GM04504 (cell line): ENCODE measurements at regions not wholly inside any gene's neighbourhood (a gene's known extent, or its start where the extent isn't known, plus 50 kb on each side); places are given as distances from the start of the nearest gene placed in this dataset.
A peak's percentile ranks its signal among the peaks of the same experiment; 100 is the strongest.
"Not testable (repeated sequence)": the region's sequence is repeated elsewhere in the genome, so short reads cannot be mapped to it uniquely, and the experiment has no call there.

Experiments used
- DNase-seq: peaks from one replicate; pipeline ENCODE4 v3.0.0-alpha.2; 2012; ENCODE audit warnings: low read depth

DNA sequence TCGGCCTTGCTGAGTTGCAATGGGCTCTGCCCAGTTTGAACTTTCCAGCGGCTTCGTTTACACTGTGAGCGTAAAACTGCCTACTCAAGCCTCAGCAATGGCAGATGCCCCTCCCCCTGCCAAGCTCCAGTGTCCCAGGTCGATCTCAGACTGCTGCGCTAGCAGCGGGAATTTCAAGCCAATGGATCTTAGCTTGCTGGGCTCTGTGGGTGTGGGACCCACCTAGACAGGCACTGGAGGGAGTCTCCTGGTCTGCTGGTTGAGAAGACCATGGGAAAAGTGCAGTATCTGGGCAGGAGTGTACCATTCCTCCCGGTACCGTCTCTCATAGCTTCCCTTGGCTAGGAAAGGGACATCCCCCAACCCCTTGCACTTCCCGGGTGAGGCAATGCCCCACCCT, 88.2 kb downstream of the KLHL28 start:
- no peak for DNase-seq

DNA sequence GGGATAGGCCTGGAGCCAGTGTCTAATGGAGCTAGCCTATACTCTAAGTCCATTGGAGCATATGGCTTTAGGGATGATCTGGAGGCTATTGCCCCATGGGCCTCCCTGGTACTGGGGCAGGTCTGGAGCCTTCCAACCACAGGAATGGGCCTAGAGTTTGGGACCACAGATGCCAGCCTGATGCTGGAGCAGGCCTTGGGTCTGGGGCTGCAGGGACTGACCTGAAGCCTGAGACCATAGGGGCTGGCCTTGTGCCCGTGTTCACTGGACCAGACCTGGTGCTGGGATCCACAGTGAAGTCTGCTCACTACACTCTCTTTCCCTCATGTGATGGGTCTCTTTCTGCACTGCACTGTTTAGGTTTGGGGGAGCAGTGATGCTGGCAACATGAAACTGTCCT, 95.0 kb downstream of the KLHL28 start:
- DNase-seq, result no peak

DNA sequence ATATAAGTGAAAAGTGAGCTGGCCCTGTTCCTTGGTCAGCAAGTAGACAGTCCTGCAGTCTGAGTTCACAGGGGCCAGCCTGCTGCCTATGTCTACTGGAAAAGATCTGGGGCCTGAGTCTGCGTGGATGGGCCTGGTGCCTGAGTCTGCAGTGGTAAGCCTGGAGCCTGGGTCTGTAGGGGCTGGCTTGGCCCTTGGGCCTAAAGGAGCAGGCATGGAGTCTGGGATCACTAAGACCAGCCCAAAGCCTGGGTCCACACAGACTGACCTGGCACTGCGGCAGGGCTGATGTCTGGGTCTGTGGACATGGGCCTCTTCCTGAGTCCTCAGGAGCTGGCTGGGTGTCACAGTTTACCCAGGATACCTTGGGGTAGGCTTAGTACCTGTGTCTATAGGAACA, 95.4 kb downstream of the KLHL28 start:
- no peak for DNase-seq

DNA sequence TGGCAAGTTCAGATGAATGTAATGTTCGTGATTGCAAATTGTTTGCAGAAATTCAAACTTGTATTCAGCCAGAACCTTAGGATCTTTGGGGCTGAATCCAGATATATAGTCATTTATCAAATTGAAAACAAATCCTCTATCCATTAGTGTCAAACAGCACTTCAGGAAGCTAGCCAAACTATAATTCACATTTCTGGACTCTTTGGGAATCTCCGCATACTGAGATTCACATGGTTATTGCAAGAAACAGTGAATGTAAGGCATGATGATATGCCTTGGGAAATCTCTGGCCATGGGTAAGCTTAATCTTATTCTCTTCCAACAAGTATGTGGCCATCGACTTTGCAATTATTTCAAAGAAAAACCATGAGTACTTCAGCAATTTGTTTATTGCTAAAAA, 98.5 kb downstream of the KLHL28 start:
- DNase-seq, result no peak

DNA sequence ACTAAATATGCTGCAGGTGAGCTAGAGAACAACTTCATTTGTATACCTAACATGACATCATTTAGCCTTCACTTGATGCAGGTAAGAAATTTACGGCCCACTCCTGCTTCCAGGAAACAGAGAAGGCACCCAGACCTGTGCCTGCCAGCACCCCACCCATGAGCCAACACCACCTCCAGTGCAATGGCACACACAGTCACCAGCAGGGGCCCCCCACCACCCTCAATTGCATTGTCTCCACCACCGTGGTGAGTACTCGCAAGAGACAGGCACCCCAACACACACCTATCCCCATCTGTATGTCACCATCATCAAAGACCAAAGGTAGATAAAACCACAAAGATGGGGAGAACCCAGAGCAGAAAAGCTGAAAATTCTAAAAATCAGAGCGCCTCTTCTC, 107.6 kb downstream of the KLHL28 start:
- no peak for DNase-seq

DNA sequence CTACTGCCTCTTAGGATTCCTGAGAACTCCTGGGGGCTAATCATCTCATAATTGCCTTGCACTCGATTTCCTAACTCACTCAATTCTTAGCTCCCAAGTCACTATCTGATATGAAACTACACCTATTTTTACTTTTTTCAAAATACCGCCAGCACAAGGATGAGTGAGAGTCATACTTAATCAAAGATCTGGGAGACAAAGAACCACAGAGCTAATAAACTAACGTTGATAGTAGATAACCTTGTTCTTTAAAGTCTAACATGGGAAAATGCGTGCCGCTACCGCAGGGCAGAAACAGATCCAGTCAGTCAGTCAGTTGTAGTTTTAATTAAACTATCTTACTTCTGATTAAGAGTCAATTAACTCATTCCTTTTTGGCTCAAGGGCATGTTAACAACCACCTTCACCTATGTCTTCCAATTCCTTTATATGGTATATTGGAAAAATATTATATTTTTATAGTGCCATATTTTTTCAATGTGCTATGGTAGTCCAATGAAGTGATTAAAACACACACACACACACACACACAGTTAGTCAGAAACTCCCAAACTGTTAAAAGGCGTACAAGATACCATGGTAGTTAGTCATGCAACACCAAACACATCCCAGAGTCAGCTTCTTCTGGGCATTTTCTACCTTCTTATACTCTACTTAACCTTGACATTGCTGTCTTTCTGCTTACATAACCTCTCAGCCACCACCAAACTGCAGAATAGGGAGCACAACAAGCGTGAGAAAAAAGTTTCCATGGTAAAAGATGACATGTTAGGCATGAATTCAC, 114.0 kb downstream of the KLHL28 start:
- DNase-seq, result peak; percentile 1

DNA sequence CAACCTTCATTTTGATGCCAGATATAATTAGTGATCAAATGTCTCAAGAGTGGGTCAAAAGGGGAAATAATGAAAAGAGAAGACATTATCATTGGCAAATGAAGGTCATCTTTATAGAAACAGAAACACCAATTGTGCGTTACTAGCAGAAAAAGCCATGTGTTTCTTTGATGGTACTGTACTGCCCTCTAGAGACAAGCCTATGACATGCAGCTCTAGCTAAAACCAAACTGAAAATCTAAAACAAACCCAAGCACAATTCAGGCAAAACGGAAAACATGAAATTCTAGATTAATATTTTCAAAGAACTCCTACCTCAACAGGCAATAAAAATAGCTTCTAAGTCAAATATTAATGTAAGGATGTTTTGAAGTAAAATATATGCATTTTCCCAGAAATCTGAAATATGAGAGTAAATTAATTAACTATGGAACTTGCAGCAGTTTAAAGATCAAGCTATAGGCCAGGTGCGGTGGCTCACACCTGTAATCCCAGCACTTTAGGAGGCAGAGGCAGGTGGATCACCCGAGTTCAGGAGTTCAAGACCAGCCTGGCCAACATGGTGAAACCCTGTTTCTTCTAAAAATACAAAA, 115.4 kb downstream of the KLHL28 start:
- DNase-seq, result peak; percentile 17

DNA sequence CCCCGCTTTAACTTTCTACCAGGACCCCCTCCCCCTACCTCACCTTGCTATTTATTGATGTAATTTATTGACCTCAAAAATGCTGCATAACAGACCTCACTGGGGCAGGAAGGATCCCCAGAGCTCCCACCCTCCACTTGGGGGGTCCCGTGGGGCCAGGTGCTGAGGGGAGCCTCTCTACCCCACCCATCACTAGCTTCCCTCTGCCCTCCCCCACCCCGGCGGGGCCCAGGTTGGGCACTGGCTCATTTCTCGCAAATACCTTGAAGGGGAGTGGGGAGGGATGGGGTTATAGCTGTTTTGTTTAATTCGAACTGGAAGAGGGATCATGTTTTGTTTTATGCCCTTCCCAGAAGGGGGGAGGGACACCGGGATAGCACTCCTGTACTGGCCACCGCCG, 125.8 kb downstream of the KLHL28 start:
- not testable (repeated sequence) for DNase-seq

DNA sequence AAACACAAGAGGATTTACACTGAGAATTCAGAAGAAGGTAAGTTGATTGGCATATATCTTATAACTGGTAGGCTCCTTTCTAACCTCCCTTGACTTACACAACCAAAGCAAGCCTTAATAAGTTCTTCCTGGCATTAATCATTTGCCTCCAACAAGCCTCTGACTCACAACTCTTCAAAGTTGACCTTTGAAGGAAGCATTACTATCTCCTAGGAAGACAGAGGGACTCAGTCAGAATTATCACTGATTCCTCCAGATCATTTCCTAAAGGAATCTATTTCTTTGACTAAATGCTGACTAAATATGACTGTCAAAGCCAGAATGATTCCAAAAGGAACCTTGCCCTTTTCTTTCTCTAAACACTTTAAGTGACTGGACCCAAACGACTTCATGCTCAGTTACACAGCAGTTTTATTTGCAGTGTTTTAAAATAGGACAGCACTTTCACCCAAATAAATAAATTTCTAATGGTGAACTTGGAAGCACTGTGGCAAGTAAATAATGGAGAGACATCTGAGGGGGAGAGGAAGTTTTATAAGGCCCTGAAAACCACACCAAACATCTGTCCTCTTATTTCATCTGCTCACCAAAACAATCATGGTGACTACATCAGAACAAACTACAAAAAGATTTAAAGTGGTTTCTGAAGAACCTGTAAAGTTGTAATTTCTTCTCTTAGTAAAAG, 128.2 kb downstream of the KLHL28 start:
- DNase-seq, result no peak

DNA sequence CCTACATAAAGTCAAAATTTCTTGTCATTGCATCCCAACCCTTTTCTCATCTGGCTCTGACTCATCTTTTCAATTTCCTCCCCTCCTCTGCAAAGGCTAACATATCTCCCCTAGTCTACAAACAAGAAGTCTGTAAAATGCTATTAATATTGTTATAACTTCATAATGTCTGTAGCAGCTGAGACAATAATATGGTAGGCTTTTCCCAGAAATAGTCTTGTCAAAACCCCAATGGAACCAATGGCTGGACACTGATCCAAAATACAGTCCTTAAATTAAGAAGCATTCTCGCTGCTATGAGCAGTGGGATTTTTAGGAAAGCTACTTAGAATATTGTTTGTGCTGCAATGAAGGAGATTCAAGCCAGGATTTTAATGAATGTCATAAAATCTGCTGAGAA, 131.4 kb downstream of the KLHL28 start:
- no peak for DNase-seq

DNA sequence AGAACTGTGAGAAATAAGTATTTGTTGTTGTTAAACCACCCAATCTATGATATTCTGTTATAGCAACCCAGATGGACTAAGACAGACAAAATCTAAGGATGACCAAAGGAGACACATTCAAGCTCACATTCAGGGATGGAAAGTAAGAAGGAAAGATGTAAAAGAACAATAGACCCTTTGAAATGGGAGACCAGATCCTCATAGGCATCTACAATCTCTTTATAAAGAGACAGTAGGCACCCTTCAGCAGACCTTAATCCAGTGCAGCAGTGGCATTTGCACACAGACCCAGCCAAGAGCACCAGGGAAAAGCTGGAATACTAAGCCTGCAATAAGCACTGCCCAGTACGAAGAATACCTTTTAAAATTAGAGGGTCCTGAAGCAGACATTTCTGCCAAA, 132.7 kb downstream of the KLHL28 start:
- no peak for DNase-seq

DNA sequence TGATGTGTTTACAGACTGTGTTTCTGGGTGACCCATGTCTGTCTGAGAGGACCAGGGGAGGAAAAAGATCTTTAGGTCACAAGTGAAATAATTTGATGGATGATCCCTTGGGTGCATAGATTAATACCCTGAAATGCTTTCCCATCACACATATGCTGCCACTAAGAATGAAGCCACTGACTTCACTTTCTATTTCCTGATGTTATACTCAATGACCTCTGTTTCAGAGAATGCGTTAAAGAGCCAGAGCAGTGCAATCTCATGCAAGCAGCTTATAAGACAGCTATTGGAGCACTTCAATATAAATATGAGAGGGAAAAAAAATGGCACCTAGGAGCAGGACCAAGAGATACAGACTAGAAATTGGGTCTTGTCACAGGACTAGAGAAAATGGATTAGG, 133.7 kb downstream of the KLHL28 start:
- DNase-seq, result no peak

DNA sequence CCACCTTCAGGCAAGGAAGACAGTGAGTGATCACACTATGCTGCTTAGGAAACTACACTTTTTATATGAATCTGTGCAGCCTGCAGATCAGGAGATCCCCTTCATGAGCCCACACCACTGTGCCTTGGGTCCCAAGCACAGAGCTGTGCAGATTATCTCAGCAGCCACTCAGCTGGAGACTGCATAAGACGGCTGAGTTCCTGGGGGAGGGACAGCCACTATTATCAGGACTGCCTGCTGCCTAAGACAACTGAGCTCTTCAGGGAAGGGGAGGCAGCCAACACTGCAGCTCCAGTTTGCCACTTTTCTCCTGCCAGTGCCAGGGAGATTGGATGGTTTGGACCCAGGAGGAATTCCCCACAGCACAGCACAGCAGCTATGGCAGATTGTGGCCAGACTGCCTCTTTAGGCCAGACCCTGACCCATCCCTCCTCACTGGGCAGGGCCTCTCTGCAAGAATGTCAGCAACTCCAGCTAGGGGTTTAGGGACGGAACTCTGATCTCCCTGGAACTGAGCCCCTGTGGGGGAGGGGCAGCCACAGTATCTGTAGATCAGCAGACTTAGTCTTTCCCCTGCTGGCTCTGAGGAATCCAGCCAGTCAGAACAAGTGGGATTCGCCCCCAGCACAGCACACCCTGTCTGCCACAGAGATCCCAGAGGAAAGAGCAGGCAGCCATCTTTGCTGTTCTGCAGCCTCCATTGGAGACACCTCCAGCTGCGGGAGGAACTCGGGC, 141.3 kb downstream of the KLHL28 start:
- no peak for DNase-seq

DNA sequence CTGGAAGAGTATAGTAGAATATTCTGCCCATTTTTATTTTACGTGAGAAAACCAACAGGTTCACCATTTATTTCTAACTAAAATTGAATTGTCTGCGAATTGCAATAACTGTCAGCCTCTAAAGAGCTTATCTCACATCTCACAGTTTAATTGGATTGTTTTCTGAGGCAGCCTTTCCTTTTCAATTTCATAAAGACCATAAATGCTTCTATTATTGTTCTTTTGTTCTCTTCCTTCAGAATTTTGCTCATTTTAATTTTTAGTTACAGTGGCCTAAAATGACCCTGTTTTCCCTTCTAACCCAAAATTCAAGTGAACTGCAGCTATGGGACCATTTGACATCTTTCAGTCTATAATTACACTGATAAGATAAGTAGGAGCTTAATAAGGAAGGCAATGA, 147.6 kb downstream of the KLHL28 start:
- DNase-seq, result no peak

DNA sequence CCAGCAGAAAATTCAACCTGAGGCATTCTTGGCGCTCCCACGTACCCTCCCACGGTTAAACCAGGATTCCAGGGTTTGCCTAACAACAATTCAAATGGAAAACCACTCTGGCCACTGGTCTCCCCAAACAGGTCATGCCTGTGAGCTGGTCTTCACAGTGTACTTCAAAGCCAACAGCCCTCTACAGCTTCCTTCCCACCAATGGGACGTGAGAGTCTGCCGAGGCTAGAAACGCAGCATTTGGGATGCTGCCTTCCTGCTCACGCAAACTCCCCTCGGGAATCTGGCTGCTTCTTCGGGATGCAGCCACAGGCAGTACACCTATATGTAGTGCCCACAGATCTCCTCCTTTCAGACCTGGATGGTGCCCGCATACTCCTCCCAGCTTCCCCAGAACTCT, 149.1 kb downstream of the KLHL28 start:
- DNase-seq, result no peak

DNA sequence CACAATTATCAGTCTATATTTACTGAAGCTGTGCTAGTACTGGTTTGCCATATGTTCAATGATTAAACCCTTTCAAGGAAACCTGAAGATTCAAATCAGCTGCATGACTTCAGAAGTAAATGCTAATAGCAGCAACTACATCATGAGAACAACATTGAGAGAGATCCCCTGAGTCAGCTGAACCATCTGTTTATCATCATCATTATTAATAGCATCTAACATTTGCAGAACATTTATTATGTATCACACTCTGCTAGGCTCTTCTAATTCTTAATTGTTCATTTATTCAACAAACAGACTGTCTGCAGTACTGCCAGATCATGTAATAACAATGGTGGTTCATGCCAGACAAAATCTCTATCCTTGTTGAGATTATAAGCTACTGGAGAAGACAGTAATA, 157.4 kb downstream of the KLHL28 start:
- no peak for DNase-seq

DNA sequence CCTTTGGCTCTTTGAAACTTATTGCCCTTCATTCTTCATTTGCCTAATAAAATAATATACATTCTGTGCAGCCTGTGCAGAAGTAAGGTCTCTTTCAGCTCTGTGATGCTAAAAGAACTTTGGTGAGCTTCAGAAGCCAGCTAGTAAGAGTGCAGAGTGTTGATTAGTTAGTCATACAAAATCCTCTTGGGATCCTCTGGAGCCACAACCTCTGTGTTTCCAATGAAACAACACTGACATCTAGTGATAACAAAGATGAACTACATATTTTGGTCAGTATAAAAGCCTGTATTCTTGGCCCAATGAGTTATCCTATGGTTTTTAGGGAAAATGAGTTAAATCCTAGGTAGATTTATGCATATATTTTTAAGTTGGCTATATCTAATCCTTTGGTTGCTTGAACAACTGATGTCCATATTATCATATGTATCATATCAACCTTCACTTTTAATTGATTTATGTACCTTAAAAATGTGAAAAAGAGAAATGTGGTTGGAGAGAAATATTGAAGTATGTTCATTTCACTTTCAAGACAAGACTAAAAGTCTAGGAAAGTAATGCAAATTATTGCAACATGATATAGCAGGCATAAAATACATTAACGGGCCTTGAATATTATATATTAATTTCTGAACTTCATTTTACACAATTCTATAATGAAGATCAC, 158.4 kb downstream of the KLHL28 start:
- DNase-seq, result peak; percentile 30

DNA sequence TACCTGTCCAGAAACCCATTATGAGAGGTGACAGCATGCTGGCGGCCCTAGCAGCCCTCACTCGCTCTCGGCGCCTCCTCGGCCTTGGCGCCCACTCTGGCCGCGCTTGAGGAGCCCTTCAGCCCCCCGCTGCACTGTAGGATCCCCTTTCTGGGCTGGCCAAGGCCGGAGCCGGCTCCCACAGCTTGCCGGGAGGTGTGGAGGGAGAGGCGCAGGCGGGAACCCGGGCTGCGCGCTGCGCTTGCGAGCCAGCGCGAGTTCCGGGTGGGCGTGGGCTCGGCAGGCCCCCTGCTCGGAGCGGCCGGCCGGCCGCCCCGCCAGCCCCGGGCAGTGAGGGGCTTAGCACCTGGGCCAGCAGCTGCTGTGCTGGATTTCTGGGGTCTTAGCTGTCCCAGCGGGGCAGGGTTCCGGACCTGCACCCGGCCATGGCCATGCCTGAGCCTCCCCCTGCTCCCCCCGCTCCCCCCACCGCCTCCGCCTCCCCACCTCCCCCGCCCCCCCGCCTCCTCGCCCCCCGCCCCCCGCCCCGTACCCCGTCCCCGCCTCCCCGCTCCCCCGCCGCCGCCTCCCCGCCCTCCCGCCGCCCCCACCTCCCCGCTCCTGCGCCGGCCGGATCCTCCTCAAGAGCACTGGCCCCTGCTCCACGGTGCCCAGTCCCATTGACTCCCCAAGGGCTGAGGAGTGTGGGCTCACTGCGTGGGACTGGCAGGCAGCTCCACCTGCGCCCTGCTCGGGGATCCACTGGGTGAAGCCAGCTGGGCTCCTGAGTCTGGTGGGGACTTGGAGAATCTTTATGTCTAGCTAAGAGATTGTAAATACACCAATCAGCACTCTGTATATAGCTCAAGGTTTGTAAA, 163.1 kb downstream of the KLHL28 start:
- no peak for DNase-seq

DNA sequence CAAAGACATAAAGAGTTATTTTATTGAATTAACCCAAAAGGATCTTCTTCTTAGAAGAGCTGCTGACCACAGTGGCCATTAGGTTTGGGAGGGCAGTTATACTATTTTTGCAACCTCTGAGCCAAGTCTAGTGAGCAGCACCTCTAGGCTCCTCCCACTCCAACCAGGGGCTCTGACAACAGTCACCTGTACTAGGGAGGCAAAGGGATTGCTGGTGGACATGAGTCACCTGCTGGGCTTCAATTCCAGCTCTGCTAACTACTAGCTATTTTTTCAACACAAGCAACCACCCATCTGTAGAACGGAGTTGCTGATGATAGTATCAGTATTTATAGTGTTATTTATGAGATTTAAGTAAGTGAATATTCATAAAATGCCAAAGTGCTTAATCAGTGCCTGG, 166.0 kb downstream of the KLHL28 start:
- no peak for DNase-seq

DNA sequence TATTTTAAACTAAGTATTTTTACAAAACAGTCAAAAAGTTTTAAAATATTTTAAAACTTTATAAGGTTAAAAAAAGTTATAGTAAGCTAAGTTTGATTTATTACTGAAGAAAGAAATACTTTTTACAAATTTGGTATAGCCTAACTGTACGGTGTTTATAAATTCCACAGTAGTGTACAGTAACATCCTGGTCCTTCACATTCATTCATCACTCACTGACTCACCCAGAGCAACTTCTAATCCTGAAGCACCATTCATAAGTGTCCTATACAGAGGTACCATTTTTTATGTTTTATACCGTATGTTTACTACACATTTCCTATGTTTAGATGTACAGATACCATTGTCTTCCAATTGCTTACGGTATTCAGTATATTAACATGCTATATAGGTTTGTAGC, 170.0 kb downstream of the KLHL28 start:
- DNase-seq, result no peak

DNA sequence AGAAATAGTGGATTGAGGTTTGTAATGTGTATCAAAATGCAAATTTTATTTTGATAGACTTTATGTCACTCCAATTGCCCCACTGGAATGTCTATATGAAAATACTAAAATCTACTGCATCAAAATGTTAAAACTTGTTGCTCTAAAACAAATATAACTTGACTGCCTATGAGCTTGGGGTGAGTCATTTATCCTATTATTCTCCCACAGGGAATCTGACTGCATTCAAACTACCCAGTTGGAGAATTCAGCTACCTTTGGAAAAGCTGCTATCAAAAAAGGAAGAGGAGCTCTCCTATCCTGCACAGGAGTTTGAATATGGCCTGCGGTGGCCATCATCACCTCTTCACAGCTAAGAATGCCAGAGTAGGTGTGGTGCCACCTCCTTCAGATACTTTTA, 173.1 kb downstream of the KLHL28 start:
- no peak for DNase-seq
